OCI-LY3 (cell line): ENCODE measurements at regions not wholly inside any gene's neighbourhood (a gene's known extent, or its start where the extent isn't known, plus 50 kb on each side); places are given as distances from the start of the nearest gene placed in this dataset.

Experiments
- EZH2phosphoT487 ChIP-seq: fragments of 200-600 bp; shearing (Covaris generic); IDR thresholded peaks from 2 replicates; pipeline ENCODE4 v1.6.1; 2018; ENCODE audit warnings: antibody characterized with exemption, mixed run types, low read depth
- TF ChIP-seq, protein P1 (sequence below): fragments of 200-600, 300-600 bp; sonication (generic); IDR thresholded peaks from 2 replicates; pipeline ENCODE4 v1.5.1; 2014; ENCODE audit warnings: antibody characterized with exemption, low read length, low read depth

DNA sequence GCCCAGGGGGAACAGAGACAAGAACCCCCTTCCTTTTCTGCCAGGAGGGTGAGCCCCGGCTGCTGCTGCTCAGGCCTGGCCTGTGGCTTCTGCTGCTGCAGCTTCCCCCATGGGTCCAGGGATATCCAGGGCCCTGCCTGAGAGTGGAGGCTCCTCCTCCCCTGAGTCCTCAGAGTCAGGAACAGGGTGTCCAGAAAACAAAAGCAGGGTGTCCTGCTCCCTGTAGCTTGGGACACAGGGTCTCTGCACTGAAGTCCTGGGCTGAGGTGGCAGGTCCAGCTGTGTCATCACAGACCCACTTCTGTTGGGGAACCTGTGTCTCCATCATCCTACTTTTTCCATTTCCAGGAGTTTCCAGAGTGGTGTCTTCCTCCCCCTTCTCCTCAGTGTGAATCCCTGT is 76.1 kb downstream of the ZNF280B start:
- TF ChIP-seq, protein P1, sequence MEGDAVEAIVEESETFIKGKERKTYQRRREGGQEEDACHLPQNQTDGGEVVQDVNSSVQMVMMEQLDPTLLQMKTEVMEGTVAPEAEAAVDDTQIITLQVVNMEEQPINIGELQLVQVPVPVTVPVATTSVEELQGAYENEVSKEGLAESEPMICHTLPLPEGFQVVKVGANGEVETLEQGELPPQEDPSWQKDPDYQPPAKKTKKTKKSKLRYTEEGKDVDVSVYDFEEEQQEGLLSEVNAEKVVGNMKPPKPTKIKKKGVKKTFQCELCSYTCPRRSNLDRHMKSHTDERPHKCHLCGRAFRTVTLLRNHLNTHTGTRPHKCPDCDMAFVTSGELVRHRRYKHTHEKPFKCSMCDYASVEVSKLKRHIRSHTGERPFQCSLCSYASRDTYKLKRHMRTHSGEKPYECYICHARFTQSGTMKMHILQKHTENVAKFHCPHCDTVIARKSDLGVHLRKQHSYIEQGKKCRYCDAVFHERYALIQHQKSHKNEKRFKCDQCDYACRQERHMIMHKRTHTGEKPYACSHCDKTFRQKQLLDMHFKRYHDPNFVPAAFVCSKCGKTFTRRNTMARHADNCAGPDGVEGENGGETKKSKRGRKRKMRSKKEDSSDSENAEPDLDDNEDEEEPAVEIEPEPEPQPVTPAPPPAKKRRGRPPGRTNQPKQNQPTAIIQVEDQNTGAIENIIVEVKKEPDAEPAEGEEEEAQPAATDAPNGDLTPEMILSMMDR, result no peak
- no peak for TF ChIP-seq EZH2phosphoT487
